CD14-positive monocyte (primary cell): ENCODE measurements at regions not wholly inside any gene's neighbourhood (a gene's known extent, or its start where the extent isn't known, plus 50 kb on each side); places are given as distances from the start of the nearest gene placed in this dataset.

Experiments used
- DNase-seq, 3 donors: peaks; one replicate each; pipeline ENCODE4 v3.0.0-alpha.2; 2011 to 2022
- H2AFZ ChIP-seq: 2 replicates; pipeline ENCODE4 v1.6.0; 2012; ENCODE audit warnings: mild to moderate bottlenecking, low read depth, low read length, inconsistent platforms; ENCODE audit not compliant: insufficient read depth, poor library complexity, severe bottlenecking
- H3K27ac ChIP-seq, 2 donors: 1 replicate in 1 of 2; 2 replicates in 1 of 2; pipeline ENCODE4 v1.5.1; 2012 to 2013; ENCODE audit warnings: low read length in 2 of 2, control low read depth in 1 of 2, inconsistent platforms in 1 of 2, low read depth in 1 of 2, mild to moderate bottlenecking in 1 of 2
- H3K27me3 ChIP-seq, 2 donors: one replicate each; pipeline versions ENCODE4 v1.6.0 to v1.6.1; 2011 to 2013; ENCODE audit warnings: low read length in 2 of 2; ENCODE audit not compliant: control insufficient read depth in 2 of 2, insufficient read depth in 2 of 2
- H3K36me3 ChIP-seq, 2 donors: replicated peaks in 1 of 2; 1 replicate in 1 of 2; 2 replicates in 1 of 2; pipeline versions ENCODE4 v1.5.1 to v1.6.1; 2012 to 2013; ENCODE audit warnings: low read length in 2 of 2, control low read depth in 1 of 2, inconsistent platforms in 1 of 2, mild to moderate bottlenecking in 1 of 2; ENCODE audit not compliant: insufficient read depth in 2 of 2, control insufficient read depth in 1 of 2
- H3K4me1 ChIP-seq, 2 donors: 1 replicate in 1 of 2; 2 replicates in 1 of 2; pipeline versions ENCODE4 v1.5.1 to v1.6.1; 2012 to 2013; ENCODE audit warnings: low read length in 2 of 2, control low read depth in 1 of 2, inconsistent platforms in 1 of 2, mild to moderate bottlenecking in 1 of 2, moderate library complexity in 1 of 2; ENCODE audit not compliant: insufficient read depth in 2 of 2, control insufficient read depth in 1 of 2
- H3K4me2 ChIP-seq: replicated peaks from 2 replicates; pipeline ENCODE3; 2012; ENCODE audit warnings: low read length, moderate library complexity, mild to moderate bottlenecking; ENCODE audit not compliant: poor library complexity, severe bottlenecking; ENCODE audit errors: extremely low read depth
- H3K4me3 ChIP-seq, 3 experiments: fragments of 200-600 bp in 1 of 3; sonication (generic) in 1 of 3; replicated peaks in 1 of 3; 1 replicate in 2 of 3; 2 replicates in 1 of 3; pipeline ENCODE4 v1.5.1; 2011 to 2013; ENCODE audit warnings: low read length in 3 of 3, mild to moderate bottlenecking in 3 of 3, control low read depth in 2 of 3, low read depth in 2 of 3, inconsistent platforms in 1 of 3, moderate library complexity in 1 of 3
- H3K79me2 ChIP-seq: 2 replicates; pipeline ENCODE4 v1.6.0; 2012; ENCODE audit warnings: mild to moderate bottlenecking, control low read depth, inconsistent platforms, low read length, moderate library complexity; ENCODE audit not compliant: insufficient read depth
- H3K9ac ChIP-seq: 2 replicates; pipeline ENCODE4 v1.6.0; 2017; ENCODE audit warnings: low read length, mild to moderate bottlenecking; ENCODE audit not compliant: insufficient read depth, poor library complexity, severe bottlenecking
- H3K9me3 ChIP-seq, 2 donors: replicated peaks in 1 of 2; 1 replicate in 1 of 2; 2 replicates in 1 of 2; pipeline versions ENCODE4 v1.5.1 to v1.6.1; 2012 to 2013; ENCODE audit warnings: low read length in 2 of 2, control low read depth in 1 of 2; ENCODE audit not compliant: control insufficient read depth in 1 of 2, insufficient read depth in 1 of 2
- H4K20me1 ChIP-seq: 2 replicates; pipeline ENCODE4 v1.6.0; 2012; ENCODE audit warnings: mild to moderate bottlenecking, low read length, control low read depth, moderate library complexity; ENCODE audit not compliant: insufficient read depth
- H3K27ac Mint-ChIP-seq, 7 donors: one replicate each; pipeline ENCODE4 v1.8.0; 2020; ENCODE audit warnings: mild to moderate bottlenecking in 7 of 7, mixed read lengths in 7 of 7, moderate library complexity in 6 of 7, inconsistent platforms in 2 of 7
- H3K27me3 Mint-ChIP-seq, 3 donors: one replicate each; pipeline ENCODE4 v1.8.0; 2021 to 2022; ENCODE audit warnings: low read depth in 3 of 3, mild to moderate bottlenecking in 3 of 3, mixed read lengths in 3 of 3, moderate library complexity in 3 of 3, inconsistent platforms in 1 of 3
- H3K36me3 Mint-ChIP-seq, 2 donors: one replicate each; pipeline ENCODE4 v1.8.0; 2020; ENCODE audit warnings: mixed read lengths in 2 of 2, inconsistent platforms in 1 of 2, mild to moderate bottlenecking in 1 of 2
- H3K4me1 Mint-ChIP-seq: one replicate; pipeline ENCODE4 v1.8.0; 2020; ENCODE audit warnings: mild to moderate bottlenecking, mixed read lengths
- H3K4me3 Mint-ChIP-seq, 2 donors: one replicate each; pipeline ENCODE4 v1.8.0; 2020; ENCODE audit warnings: mild to moderate bottlenecking in 2 of 2, mixed read lengths in 2 of 2, moderate library complexity in 1 of 2
- H3K9me3 Mint-ChIP-seq, 7 donors: one replicate each; pipeline ENCODE4 v1.8.0; 2020 to 2022; ENCODE audit warnings: mixed read lengths in 7 of 7, mild to moderate bottlenecking in 6 of 7, moderate library complexity in 6 of 7, inconsistent platforms in 2 of 7
- WGBS: methylation state at CpG from one replicate; pipeline ENCODE4 v1.1.5; 2013; ENCODE audit warnings: missing lambda C conversion rate; ENCODE audit not compliant: insufficient coverage; 5-methylcytosine and 5-hydroxymethylcytosine counted together
- intact Hi-C, 2 donors: fragments of 100-400 bp; cut with micrococcal nuclease; formaldehyde crosslinking; loops; one replicate each; pipeline versions ENCODE4 v1.15.0 to v1.15.1; 2023
- TF ChIP-seq, protein P1 (sequence below): fragments of 200-600 bp; IDR thresholded peaks from one replicate; pipeline ENCODE4 v1.8.0; 2022; ENCODE audit warnings: antibody characterized with exemption, mild to moderate bottlenecking

DNA sequence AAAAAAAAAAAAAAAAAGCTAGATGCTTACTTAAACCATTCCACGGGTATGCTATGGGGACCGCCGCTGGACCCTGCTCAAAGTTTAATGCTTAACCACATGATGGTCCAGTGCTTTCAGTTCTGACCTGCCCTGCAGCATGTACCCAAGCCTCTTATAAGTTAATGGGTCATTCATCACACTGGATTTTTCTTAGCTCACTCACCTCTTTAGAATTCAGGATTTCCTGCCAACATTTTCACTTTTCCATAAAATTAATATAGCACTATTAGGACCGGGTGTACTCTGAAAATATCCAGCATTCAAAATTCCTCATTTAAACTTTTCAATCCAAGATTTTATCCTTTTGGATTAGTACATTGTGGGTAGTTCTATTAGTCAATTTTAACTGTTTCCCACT, 140.8 kb downstream of the ALDH8A1 start:
- Histone ChIP-seq H2AFZ (no peak overlapping the region), H3K4me1 (no peaks in the 10 kb centered on the region), H3K27ac (no peak overlapping the region), H3K4me2 (no peak overlapping the region), H3K79me2 (no peaks in the 10 kb centered on the region), H3K36me3 (no peaks in the 10 kb centered on the region), H3K4me3 (no peak overlapping the region), H3K27me3 (no peaks in the 10 kb centered on the region), H3K9me3 (no peaks in the 10 kb centered on the region), H3K9ac (no peak overlapping the region), H4K20me1 (no peaks in the 10 kb centered on the region)
- 100% methylated on average over 3 of the region's 4 CpGs for WGBS
- DNase-seq = no peak
- Mint-ChIP-seq H3K4me1 (no peaks in the 10 kb centered on the region), H3K9me3 (peaks cover 0 to 2% (median 0%) of the 10 kb centered on the region in 7 donors), H3K27ac (no peak overlapping the region), H3K4me3 (no peak overlapping the region), H3K27me3 (peaks cover 6 to 9% (median 9%) of the 10 kb centered on the region in 3 donors), H3K36me3 (no peaks in the 10 kb centered on the region)
- intact Hi-C loops = no loop called here
- TF ChIP-seq, protein P1, sequence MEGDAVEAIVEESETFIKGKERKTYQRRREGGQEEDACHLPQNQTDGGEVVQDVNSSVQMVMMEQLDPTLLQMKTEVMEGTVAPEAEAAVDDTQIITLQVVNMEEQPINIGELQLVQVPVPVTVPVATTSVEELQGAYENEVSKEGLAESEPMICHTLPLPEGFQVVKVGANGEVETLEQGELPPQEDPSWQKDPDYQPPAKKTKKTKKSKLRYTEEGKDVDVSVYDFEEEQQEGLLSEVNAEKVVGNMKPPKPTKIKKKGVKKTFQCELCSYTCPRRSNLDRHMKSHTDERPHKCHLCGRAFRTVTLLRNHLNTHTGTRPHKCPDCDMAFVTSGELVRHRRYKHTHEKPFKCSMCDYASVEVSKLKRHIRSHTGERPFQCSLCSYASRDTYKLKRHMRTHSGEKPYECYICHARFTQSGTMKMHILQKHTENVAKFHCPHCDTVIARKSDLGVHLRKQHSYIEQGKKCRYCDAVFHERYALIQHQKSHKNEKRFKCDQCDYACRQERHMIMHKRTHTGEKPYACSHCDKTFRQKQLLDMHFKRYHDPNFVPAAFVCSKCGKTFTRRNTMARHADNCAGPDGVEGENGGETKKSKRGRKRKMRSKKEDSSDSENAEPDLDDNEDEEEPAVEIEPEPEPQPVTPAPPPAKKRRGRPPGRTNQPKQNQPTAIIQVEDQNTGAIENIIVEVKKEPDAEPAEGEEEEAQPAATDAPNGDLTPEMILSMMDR = no peak

DNA sequence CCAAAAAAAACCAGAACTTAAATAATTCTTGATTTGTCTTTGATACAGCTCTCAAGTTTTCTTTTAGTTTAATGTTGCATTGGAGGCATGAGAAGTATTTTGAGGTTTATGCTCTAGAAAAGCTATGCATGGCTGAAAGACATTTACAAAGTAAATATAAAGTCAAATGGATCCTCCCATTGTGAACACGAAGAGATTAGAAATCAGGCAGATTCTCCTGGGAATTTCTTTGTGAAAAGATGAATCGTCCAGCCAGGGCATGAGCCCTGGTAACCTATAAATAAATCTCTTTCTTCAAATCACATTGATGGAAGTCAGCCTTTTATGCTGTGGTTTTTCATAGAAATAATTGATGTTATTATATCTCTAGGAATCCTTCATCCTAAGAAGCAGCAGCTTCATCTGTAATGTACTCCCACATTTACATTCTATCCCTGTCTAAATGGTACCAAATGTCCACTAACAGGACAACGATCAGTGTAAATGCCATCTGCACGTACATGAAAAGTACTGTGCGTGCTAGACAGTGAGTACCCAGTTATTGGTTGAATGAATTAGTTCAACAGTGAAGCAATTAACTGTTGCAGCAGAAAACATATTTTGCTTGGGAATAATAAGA, 143.6 kb downstream of the ALDH8A1 start:
- no peak overlapping the region for H3K4me2 ChIP-seq
- H3K9ac ChIP-seq = no peak overlapping the region
- no peak overlapping the region for H2AFZ ChIP-seq
- no peak overlapping the region for H3K27ac Mint-ChIP-seq
- no peak overlapping the region for H3K27ac ChIP-seq
- no CpG with 5 or more reads among the region's 5 CpGs for WGBS
- TF ChIP-seq, protein P1 = no peak
- no peak overlapping the region for H3K4me3 Mint-ChIP-seq
- H3K79me2 ChIP-seq = no peaks in the 10 kb centered on the region
- H3K9me3 ChIP-seq = no peaks in the 10 kb centered on the region
- peaks cover 0 to 2% (median 0%) of the 10 kb centered on the region in 7 donors for H3K9me3 Mint-ChIP-seq
- no peaks in the 10 kb centered on the region for H4K20me1 ChIP-seq
- intact Hi-C loops = no loop called here
- H3K4me3 ChIP-seq = no peak overlapping the region
- no peaks in the 10 kb centered on the region for H3K36me3 Mint-ChIP-seq
- no peaks in the 10 kb centered on the region for H3K36me3 ChIP-seq
- no peak for DNase-seq
- no peaks in the 10 kb centered on the region for H3K4me1 Mint-ChIP-seq
- H3K4me1 ChIP-seq = no peaks in the 10 kb centered on the region
- H3K27me3 ChIP-seq = no peaks in the 10 kb centered on the region
- H3K27me3 Mint-ChIP-seq = peaks cover 6 to 9% (median 9%) of the 10 kb centered on the region in 3 donors
